ENCODE measurements at regions not wholly inside any gene's neighbourhood (a gene's known extent, or its start where the extent isn't known, plus 50 kb on each side); places are given as distances from the start of the nearest gene placed in this dataset.

DNA sequence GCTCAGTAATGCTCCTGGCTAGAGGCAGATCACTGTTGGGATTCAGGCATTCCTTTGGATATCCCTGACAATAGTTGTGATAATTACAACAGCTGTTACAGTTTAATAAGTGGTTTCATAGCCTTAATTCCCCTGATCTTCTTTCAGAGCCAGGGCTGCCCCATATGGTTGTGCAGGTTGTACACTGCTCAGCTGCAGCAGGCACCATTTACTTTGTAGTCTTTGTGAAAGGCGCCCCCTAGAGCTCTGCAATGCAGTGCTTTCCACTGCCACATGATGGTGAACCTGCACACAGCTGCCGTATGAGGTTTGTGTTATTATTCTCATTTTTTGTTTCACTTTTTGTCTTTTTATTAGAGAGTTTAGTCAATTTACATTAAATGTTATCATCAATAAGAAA, 239.1 kb downstream of the KCNS3 start (continued):
- TF ChIP-seq USF2 (IDR thresholded peaks at IDR 0.05; ENCODE audit: low read length): no peak
